PC-9 (cell line): ENCODE measurements at regions not wholly inside any gene's neighbourhood (a gene's known extent, or its start where the extent isn't known, plus 50 kb on each side); places are given as distances from the start of the nearest gene placed in this dataset.

ENCODE experiments used
- BruUV-seq: library from RNA; stranded (reverse); fragments of 400-500 nt; replicated peaks from 2 replicates; lab custom pipeline; 2021; lab: Mats Ljungman, UMichigan
- CTCF ChIA-PET: fragments of 300-600 bp; sonication (Branson Sonifier 250); formaldehyde crosslinking; loops from one replicate; lab custom pipeline; 2022; ENCODE audit warnings: antibody characterized with exemption; lab: Charles Lee
- POLR2A ChIA-PET: fragments of 300-600 bp; sonication (Branson Sonifier 250); formaldehyde crosslinking; loops from one replicate; lab custom pipeline; 2022; ENCODE audit warnings: antibody characterized with exemption; ENCODE audit not compliant: unreplicated experiment; lab: Charles Lee
- DNase-seq, 2 experiments: peaks; one replicate each; pipeline versions ENCODE4 v3.0.0 to v3.0.0-alpha.2; 2015 to 2022; ENCODE audit warnings: mixed read lengths in 1 of 2
- H2AFZ ChIP-seq: fragments of 200-600 bp; sonication (generic); 2 replicates; pipeline ENCODE4 v1.8.1; 2017; ENCODE audit warnings: antibody characterized with exemption
- H3F3A ChIP-seq: fragments of 200-600 bp; sonication (generic); 2 replicates; pipeline ENCODE4 v1.8.1; 2017; ENCODE audit warnings: antibody characterized with exemption, mild to moderate bottlenecking, low read depth; ENCODE audit not compliant: insufficient read depth
- H3K27ac ChIP-seq: fragments of 200-600 bp; sonication (generic); 2 replicates; pipeline ENCODE4 v1.6.1; 2016; ENCODE audit warnings: mixed run types
- H3K27me3 ChIP-seq: fragments of 200-600 bp; sonication (generic); 2 replicates; pipeline ENCODE4 v1.6.1; 2016; ENCODE audit warnings: low read depth, mixed run types; ENCODE audit not compliant: insufficient read depth
- H3K36me3 ChIP-seq: fragments of 200-600 bp; sonication (generic); 2 replicates; pipeline ENCODE4 v1.6.1; 2016; ENCODE audit warnings: low read depth, mixed run types
- H3K4me1 ChIP-seq: fragments of 200-600 bp; sonication (generic); replicated peaks from 2 replicates; pipeline ENCODE4 v1.6.1; 2016; ENCODE audit warnings: mixed run types; ENCODE audit not compliant: insufficient read depth
- H3K4me2 ChIP-seq: fragments of 200-600 bp; sonication (generic); 2 replicates; pipeline ENCODE4 v1.6.1; 2017; ENCODE audit warnings: mixed run types
- H3K4me3 ChIP-seq: fragments of 200-600 bp; sonication (generic); 2 replicates; pipeline ENCODE4 v1.6.1; 2016; ENCODE audit warnings: mixed run types
- H3K79me2 ChIP-seq: fragments of 200-600 bp; sonication (generic); 2 replicates; pipeline ENCODE4 v1.6.1; 2017; ENCODE audit warnings: low read depth, mixed run types
- H3K9me2 ChIP-seq: fragments of 200-600 bp; sonication (generic); 2 replicates; pipeline ENCODE4 v1.8.1; 2017; ENCODE audit warnings: mild to moderate bottlenecking; ENCODE audit not compliant: insufficient read depth
- H3K9me3 ChIP-seq: fragments of 200-600 bp; sonication (generic); 2 replicates; pipeline ENCODE4 v1.8.1; 2016; ENCODE audit warnings: low read depth; ENCODE audit not compliant: insufficient read depth
- H4K20me1 ChIP-seq: fragments of 200-600 bp; sonication (generic); 2 replicates; pipeline ENCODE4 v1.8.1; 2017; ENCODE audit not compliant: insufficient read depth
- EZH2 ChIP-seq: fragments of 200-600 bp; sonication (generic); IDR thresholded peaks from 2 replicates; pipeline ENCODE4 v1.8.0; 2017; ENCODE audit warnings: antibody characterized with exemption, low read depth
- intact Hi-C: fragments of 100-400 bp; cut with micrococcal nuclease; formaldehyde crosslinking; loops from one replicate; pipeline ENCODE4 v1.10.0; 2022; ENCODE audit not compliant: unreplicated experiment
- TF ChIP-seq, protein P1 (sequence below): fragments of 200-600 bp; sonication (generic); conservative IDR thresholded peaks from 2 replicates; pipeline ENCODE4 v1.6.1; 2017; ENCODE audit warnings: mixed run types, antibody characterized with exemption, mild to moderate bottlenecking, moderate library complexity

DNA sequence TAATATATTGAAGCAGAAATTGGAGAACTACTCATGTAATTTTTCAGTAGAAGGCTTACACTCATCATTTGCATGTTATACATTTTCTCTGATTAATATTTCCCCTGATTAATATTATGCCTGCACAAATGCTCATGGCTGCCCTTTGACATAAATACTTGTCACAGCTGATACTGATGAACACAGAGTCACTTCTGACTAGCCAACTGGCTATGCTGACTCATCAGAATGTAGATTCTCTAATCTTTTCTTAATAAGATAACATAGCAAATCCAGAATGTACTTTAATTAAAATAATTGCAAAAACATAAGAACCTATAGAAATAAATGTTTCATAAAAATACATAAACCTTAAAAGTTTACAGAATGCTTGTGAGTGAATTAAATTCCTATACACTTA lies 52.4 kb upstream of the C4orf54 start:
- H3K9me3 ChIP-seq, result no peaks in the 10 kb centered on the region
- no peak overlapping the region for H2AFZ ChIP-seq
- H3K36me3 ChIP-seq, result no peaks in the 10 kb centered on the region
- TF ChIP-seq EZH2, result no peak
- TF ChIP-seq, protein P1, sequence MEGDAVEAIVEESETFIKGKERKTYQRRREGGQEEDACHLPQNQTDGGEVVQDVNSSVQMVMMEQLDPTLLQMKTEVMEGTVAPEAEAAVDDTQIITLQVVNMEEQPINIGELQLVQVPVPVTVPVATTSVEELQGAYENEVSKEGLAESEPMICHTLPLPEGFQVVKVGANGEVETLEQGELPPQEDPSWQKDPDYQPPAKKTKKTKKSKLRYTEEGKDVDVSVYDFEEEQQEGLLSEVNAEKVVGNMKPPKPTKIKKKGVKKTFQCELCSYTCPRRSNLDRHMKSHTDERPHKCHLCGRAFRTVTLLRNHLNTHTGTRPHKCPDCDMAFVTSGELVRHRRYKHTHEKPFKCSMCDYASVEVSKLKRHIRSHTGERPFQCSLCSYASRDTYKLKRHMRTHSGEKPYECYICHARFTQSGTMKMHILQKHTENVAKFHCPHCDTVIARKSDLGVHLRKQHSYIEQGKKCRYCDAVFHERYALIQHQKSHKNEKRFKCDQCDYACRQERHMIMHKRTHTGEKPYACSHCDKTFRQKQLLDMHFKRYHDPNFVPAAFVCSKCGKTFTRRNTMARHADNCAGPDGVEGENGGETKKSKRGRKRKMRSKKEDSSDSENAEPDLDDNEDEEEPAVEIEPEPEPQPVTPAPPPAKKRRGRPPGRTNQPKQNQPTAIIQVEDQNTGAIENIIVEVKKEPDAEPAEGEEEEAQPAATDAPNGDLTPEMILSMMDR, result no peak
- no peak for DNase-seq
- CTCF ChIA-PET, result no interaction called here
- peaks cover 24% of the 10 kb centered on the region for H3K4me1 ChIP-seq
- intact Hi-C loops, result no loop called here
- peaks cover 16% of the 10 kb centered on the region for H3F3A ChIP-seq
- H4K20me1 ChIP-seq, result no peaks in the 10 kb centered on the region
- no TSS peak for BruUV-seq
- no peaks in the 10 kb centered on the region for H3K79me2 ChIP-seq
- H3K27me3 ChIP-seq, result no peaks in the 10 kb centered on the region
- POLR2A ChIA-PET, result no interaction called here
- H3K4me2 ChIP-seq, result peak overlapping the region; percentile 50
- H3K27ac ChIP-seq, result peak overlapping the region; percentile 65
- H3K4me3 ChIP-seq, result no peak overlapping the region
- no peaks in the 10 kb centered on the region for H3K9me2 ChIP-seq

DNA sequence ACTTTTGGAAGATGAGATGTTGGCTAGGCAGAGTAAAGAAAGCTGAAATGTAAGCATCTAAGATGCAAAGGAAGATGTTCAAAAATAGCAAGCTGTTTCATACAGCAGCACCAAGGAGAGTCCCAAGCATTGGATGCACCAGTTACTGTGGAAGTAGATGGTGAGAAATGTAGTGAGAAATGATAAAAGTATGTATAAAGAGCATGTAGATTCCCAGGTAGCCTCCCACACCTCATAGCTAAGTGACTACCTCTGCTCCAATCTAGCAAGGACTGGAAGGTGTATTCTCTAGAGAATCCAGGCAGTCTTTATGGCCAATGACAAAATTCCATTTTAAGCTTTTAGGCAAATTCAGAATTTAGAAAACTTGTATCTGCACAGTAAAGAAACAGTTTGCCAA lies 50.9 kb upstream of the C4orf54 start:
- H3K27me3 ChIP-seq, result no peaks in the 10 kb centered on the region
- H3K4me2 ChIP-seq, result no peak overlapping the region
- no peaks in the 10 kb centered on the region for H3K9me3 ChIP-seq
- H4K20me1 ChIP-seq, result no peaks in the 10 kb centered on the region
- DNase-seq, result no peak
- no peaks in the 10 kb centered on the region for H3K79me2 ChIP-seq
- BruUV-seq, result no TSS peak
- intact Hi-C loops, result no loop called here
- TF ChIP-seq, protein P1, result no peak
- TF ChIP-seq EZH2, result no peak
- ChIA-PET POLR2A (no interaction called here), CTCF (no interaction called here)
- no peak overlapping the region for H3K27ac ChIP-seq
- no peaks in the 10 kb centered on the region for H3K9me2 ChIP-seq
- peaks cover 24% of the 10 kb centered on the region for H3K4me1 ChIP-seq
- H3K4me3 ChIP-seq, result no peak overlapping the region
- no peak overlapping the region for H2AFZ ChIP-seq
- H3K36me3 ChIP-seq, result no peaks in the 10 kb centered on the region
- peaks cover 16% of the 10 kb centered on the region for H3F3A ChIP-seq
